Uterus (tissue), 2 donors: ENCODE measurements at regions not wholly inside any gene's neighbourhood (a gene's known extent, or its start where the extent isn't known, plus 50 kb on each side); places are given as distances from the start of the nearest gene placed in this dataset.

Experiments used
- CTCF ChIP-seq, 4 experiments: fragments of 200-600 bp in 2 of 4; fragments of 450-650 bp in 2 of 4; sonication (generic) in 2 of 4; IDR thresholded peaks; one replicate each; pipeline ENCODE4 v1.5.1; 2016 to 2019; ENCODE audit warnings: antibody characterized with exemption in 4 of 4, mild to moderate bottlenecking in 2 of 4, moderate library complexity in 1 of 4
- POLR2A ChIP-seq, 2 donors: fragments of 450-650 bp; IDR thresholded peaks; one replicate each; pipeline ENCODE4 v1.6.1; 2016; ENCODE audit warnings: antibody characterized with exemption in 2 of 2, mild to moderate bottlenecking in 1 of 2, moderate library complexity in 1 of 2

GRCh38 chr11:115921540-115921939 is 417.3 kb upstream of the CADM1 start:
- TF ChIP-seq POLR2A (IDR thresholded peaks at IDR 0.05) (no peak), CTCF (IDR thresholded peaks at IDR 0.05) (no peak)
